ENCODE measurements at regions not wholly inside any gene's neighbourhood (a gene's known extent, or its start where the extent isn't known, plus 50 kb on each side); places are given as distances from the start of the nearest gene placed in this dataset.

DNA sequence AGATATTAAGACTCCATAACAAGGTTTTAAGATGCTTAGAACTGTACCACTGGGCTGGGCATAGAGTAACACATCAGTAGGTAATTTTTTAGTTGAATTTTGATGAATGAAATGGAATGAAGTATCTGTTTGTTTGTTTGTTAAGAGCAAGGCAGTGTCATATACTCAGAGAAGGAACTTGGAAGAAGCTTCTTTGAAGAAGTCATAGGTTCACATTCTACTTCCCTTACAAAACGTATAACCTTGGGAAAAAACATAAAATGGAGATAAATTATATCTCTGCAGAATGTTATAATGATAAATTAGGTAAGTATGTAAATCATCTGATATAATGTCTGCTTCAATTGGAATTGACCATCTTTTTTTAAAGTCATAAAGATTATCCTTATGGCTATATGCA, 122.1 kb upstream of the SLC39A10 start:
- TF ChIP-seq, protein P1, sequence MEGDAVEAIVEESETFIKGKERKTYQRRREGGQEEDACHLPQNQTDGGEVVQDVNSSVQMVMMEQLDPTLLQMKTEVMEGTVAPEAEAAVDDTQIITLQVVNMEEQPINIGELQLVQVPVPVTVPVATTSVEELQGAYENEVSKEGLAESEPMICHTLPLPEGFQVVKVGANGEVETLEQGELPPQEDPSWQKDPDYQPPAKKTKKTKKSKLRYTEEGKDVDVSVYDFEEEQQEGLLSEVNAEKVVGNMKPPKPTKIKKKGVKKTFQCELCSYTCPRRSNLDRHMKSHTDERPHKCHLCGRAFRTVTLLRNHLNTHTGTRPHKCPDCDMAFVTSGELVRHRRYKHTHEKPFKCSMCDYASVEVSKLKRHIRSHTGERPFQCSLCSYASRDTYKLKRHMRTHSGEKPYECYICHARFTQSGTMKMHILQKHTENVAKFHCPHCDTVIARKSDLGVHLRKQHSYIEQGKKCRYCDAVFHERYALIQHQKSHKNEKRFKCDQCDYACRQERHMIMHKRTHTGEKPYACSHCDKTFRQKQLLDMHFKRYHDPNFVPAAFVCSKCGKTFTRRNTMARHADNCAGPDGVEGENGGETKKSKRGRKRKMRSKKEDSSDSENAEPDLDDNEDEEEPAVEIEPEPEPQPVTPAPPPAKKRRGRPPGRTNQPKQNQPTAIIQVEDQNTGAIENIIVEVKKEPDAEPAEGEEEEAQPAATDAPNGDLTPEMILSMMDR (tag by site-specific recombination; IDR thresholded peaks at IDR 0.05) = no peak
- TF ChIP-seq ZNF391 (tag by site-specific recombination; IDR thresholded peaks at IDR 0.05; ENCODE audit: borderline replicate concordance, low read depth) = no peak
- no peak for TF ChIP-seq ZEB2 (tag by site-specific recombination; IDR thresholded peaks at IDR 0.05)
- TF ChIP-seq ZNF549 (tag by site-specific recombination; IDR thresholded peaks at IDR 0.05) = no peak
- TF ChIP-seq YY1 (tag by site-specific recombination; IDR thresholded peaks at IDR 0.05) = no peak
- TF ChIP-seq MZF1 (tag by site-specific recombination; IDR thresholded peaks at IDR 0.05; ENCODE audit: borderline replicate concordance) = no peak
- no peak for TF ChIP-seq GFI1B (tag by site-specific recombination; IDR thresholded peaks at IDR 0.05)
- no peak for TF ChIP-seq PRDM4 (tag by site-specific recombination; IDR thresholded peaks at IDR 0.05)
